HCEC 1CT (cell line): ENCODE measurements at regions not wholly inside any gene's neighbourhood (a gene's known extent, or its start where the extent isn't known, plus 50 kb on each side); places are given as distances from the start of the nearest gene placed in this dataset.

Experiments used
- DNase-seq: peaks from one replicate; pipeline ENCODE4 v3.0.0-alpha.2; 2017

GRCh38 chr1:239835946-239836440 is 255.7 kb upstream of the FMN2 start:
- no peak for DNase-seq

- no peak for DNase-seq
Observed at GRCh38 chr1:239840336-239840735, 251.3 kb upstream of the FMN2 start.

GRCh38 chr1:239840790-239841189 is 250.9 kb upstream of the FMN2 start:
- DNase-seq, result no peak

- no peak for DNase-seq
Observed at GRCh38 chr1:239841631-239842030, 250.1 kb upstream of the FMN2 start.

- no peak for DNase-seq
Observed at GRCh38 chr1:239843541-239843940, 248.1 kb upstream of the FMN2 start.

- DNase-seq, result no peak
Observed at GRCh38 chr1:239844833-239845232, 246.8 kb upstream of the FMN2 start.

GRCh38 chr1:239854922-239855321 is 236.8 kb upstream of the FMN2 start:
- DNase-seq, result no peak

GRCh38 chr1:239856067-239856466 is 235.6 kb upstream of the FMN2 start:
- no peak for DNase-seq

DNA sequence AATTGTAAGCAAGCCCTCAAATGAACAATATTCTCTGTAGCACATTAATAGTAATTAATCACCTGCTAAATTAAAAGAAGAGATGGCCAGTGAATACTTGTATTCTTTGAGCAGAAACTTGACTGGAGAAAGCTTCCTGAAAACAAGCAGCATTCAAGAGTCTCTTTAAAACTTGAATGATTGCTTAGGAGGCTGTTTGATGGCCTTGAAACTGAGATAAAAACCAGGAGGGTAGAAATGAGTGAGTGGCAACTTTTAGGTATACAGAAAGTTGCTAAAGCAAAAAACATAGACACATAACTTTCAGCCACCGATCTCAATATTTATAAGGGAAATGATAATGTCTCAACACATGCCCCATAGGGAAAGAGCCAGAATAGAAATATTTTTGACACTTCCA is 234.8 kb upstream of the FMN2 start:
- DNase-seq, result no peak

DNA sequence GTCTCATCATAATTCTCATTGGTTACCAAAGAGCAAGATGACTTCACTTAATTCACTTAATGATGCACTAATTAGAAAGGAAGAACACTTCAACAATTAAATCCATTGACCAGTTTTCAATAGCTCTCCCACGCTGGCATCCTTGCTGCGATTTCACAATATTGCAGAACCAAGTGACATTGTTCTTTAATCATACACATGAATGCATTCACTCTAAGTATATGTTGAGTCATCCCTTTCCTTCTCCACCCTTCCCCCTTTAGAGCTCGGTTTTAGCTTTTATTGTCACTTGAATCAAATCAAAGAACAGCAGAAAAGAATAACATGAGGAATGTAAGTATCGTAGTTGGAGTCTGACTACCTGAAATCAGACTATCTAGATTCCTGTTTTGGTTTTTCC is 233.6 kb upstream of the FMN2 start:
- no peak for DNase-seq

- no peak for DNase-seq
Observed at GRCh38 chr1:239858529-239858928, 233.2 kb upstream of the FMN2 start.

DNA sequence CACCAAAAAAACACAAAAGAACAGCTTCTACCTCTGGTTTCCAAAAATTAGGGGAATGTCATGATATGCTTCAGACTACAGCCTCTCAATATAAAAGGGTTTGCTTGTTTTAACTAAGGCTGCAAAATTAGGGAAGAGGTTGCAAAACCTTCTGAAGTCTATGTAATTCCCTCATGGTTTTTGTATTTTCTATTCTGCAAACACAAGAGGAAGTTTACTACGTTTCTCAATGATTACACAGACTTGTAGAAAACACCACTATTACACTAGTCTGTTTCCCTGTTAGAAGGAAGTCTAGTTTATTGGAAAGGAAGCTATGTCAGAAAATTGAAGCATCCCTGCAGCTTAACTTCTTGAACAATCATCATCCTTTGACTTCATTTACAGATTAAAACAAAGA is 229.7 kb upstream of the FMN2 start:
- no peak for DNase-seq

DNA sequence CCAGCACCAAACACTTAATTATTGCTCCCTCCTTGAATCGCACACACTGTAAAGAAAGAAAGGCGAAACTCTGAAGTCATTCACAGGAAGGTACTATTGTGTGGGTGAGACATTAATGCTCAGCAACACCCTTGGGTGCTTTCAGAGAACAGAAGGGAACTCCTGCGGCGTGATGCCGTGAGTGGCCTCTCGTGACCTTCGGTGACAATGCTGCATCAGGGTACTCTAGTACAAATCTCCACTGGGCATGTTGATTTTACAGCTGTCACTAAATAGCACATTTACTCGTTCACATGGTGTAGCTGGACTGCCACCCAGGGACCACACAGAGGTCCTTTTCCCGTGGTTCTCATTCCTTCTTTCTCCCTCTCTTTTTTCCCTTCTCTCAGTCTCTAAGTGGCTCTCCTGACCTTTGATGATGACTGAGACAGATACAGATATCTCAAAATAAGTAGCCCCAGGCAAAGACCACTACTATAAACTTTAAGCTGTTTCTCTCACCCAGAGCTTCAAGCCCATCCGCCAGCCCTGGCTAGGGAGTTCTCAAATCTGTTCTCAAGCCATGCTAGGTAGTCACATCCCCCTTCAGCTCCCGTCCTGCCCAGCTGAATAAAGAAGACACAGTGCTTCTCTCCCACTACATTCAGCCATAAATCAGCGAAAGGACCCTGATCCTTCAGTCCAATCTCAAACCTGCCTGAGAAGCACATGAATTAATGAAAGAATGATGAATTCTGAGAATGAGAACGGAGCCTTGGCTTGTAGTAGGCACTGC is 223.4 kb upstream of the FMN2 start:
- no peak for DNase-seq

- DNase-seq, result no peak
Observed at GRCh38 chr1:239870194-239870593, 221.5 kb upstream of the FMN2 start.

DNA sequence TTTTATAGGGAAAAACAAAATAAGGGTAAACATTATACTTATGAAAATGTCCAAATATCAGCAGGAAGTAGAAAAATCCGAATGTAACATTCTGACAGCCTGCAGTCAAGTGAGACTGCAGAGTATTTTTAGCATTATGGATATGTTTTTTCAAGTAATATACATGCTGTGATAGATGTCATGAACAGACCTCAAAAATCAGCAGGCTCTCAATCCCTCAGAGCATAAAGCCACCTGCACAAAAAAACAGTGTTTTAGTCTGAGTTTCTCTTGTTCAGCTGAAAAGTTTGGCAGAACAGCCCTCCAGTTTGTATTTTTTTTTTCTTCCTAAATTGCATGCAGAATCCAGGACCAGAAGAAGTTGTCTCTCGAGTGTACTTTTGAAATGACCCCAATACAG is 219.1 kb upstream of the FMN2 start:
- DNase-seq, result no peak

GRCh38 chr1:239874831-239875230 is 216.9 kb upstream of the FMN2 start:
- DNase-seq, result no peak

GRCh38 chr1:239879321-239880170 is 212.1 kb upstream of the FMN2 start:
- DNase-seq, result no peak

- DNase-seq, result no peak
Observed at GRCh38 chr1:239882967-239883366, 208.7 kb upstream of the FMN2 start.

DNA sequence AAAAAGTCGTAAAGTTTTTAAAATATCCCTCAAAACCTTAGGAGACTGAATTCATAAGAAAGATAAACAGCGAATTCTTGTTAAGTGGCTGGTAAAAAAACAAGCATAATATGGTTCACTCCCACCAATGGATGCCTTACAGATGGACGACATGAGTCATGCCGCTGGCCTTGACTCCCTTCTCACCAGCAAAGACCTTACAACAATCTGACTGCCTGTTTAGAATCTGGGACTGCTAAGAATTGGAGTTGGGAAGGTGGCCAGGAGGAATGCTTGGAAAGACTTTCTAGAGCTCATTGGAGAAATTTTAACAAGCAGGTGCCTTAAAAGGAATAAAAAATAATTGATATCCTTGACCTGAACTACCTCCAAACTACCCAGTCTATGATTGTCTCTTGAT is 206.9 kb upstream of the FMN2 start:
- DNase-seq, result no peak

DNA sequence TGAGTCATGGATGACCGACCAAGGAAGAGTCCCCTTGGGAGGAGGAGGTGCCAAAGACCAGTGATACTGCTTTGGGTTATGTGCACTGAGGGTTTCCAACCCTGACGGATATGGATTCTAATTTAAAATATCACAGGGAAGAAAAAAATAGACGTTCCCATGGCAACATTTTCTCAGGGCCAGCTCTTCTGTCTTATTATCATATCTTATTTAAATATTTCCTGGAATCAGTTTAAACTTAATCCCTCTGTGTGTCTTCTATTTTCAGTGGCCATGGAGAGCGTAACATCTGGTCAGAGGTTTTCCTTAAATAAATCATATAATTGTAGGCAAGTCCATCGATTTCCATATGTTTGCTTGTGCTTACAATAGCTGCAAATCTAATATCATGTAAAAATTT is 205.4 kb upstream of the FMN2 start:
- no peak for DNase-seq

- DNase-seq, result no peak
Observed at GRCh38 chr1:239888639-239889038, 203.0 kb upstream of the FMN2 start.

DNA sequence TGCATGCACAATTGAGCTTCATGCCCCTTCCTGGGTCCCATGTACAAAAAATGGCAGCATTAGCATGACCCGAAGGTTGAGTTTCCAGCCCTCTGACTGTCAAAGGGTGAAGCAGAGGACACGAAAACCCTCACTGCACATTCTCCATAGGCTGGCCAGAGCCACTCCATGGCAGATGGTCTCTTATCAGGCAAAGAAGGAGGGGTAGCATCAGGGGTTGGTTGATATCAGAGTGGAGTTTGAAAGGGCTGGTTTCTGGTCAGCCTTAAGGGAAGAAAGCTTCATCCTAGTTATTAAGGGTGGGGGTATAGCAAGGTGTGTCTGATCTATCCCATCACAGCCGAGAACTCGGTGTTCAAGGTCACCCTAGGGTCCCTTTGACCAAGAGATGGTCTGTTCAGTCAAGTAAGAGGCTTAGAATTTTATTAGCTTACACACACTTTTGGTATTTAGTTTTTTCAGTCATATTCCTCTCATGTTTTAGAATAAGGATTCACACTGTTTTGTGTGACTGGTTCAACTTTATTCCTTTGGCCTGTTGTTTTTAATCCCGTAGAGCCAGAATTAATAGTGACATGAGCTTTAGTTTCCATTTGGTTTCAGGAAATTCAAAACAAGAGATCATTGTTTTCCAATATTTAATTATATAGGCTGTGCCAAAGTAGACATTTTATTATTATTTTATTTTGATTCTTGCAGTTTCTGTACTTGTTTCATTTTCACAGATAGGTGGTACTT is 199.9 kb upstream of the FMN2 start:
- no peak for DNase-seq

- DNase-seq, result no peak
Observed at GRCh38 chr1:239892602-239893001, 199.1 kb upstream of the FMN2 start.
